NCI-H510A treated with DMSO at 0.1 percent for 48 hours (cell line): ENCODE measurements at regions not wholly inside any gene's neighbourhood (a gene's known extent, or its start where the extent isn't known, plus 50 kb on each side); places are given as distances from the start of the nearest gene placed in this dataset.
"Not testable (repeated sequence)": the region's sequence is repeated elsewhere in the genome, so short reads cannot be mapped to it uniquely, and the experiment has no call there.

Source experiments
- DNase-seq: peaks from one replicate; lab custom pipeline; 2025; lab: John Stamatoyannopoulos, UW

DNA sequence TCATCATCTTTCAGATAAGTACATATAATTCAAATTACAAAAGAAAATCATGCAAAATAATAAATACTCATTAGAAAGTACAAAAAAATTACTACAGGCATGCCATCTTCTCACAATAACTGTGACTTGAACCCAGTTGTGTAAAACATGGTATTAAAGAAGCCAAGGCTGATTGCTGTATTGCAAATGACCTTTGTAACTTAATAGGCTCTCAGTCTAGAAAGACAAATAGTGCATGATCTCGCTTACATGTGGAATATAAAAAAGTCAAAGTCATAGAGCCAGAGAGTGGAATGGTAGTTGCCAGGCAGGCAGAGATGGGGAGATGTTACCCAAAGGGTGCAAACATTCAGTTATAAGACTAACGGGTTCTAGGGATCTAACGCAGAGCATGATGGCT lies 626.1 kb downstream of the COL12A1 start:
- DNase-seq: peak; percentile 6

GRCh38 chr6:74579047-74579446 lies 626.8 kb downstream of the COL12A1 start:
- no peak for DNase-seq

- no peak for DNase-seq
Observed at GRCh38 chr6:74578339-74578738, 627.5 kb downstream of the COL12A1 start.

DNA sequence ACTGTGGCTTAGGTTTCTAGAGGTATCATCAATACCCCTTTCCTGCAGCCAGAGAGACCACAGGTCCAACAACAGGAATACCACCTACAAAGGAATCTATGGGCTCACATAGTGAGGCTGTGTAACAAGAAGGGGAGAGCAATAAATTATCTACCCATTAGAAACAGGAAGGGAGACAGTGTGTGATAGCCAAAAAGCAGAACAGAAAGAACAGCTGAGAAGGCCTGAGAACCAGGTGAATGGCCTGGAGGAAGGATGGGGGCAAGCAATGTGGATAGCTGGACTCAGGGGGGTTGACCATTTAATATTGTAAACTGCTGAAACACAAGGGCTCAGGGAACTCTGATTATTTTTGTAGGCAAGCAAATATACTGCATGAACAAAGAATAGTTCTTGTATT lies 628.2 kb downstream of the COL12A1 start:
- no peak for DNase-seq

- DNase-seq: no peak
Observed at GRCh38 chr6:74574794-74575193, 631.1 kb downstream of the COL12A1 start.

DNA sequence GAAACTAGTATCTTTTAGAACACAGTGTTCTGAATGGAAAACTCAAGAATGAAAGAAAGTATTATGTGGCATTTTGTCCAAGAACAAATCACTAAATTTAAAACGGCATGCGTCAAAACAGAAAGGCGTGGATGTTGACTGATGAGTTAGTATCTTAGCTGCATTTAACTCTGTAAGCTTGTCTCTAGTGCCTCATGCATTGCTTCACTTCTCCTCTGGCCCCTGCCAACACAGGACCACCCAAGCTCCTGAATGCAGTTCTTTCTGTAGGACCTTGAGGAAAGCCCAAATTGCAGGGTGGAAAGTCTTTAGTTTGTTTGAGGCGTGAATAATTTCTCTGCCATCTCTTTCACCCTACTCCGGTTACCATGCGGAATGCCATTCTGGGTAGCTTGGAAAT lies 632.2 kb downstream of the COL12A1 start:
- no peak for DNase-seq

DNA sequence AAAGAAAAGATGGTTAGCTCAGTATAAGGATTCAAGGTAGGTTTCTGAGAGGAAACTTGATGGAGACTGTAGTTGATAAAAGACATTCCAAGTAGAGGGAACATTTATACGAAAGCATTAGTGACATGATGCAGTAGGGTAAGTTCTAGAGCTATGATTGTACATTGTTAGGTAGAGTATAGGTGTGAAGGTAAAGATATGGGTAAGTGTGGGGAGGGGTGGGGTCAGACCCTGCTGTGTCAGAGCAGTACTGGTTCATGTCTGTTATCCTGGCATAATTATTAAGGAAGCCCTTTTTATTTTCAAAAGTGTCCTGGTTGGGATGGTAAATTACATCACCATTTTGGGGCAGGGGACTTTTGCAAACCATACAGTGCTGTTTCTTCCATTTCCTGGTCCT lies 635.8 kb downstream of the COL12A1 start:
- no peak for DNase-seq

- no peak for DNase-seq
Observed at GRCh38 chr6:74568861-74569260, 637.0 kb downstream of the COL12A1 start.

DNA sequence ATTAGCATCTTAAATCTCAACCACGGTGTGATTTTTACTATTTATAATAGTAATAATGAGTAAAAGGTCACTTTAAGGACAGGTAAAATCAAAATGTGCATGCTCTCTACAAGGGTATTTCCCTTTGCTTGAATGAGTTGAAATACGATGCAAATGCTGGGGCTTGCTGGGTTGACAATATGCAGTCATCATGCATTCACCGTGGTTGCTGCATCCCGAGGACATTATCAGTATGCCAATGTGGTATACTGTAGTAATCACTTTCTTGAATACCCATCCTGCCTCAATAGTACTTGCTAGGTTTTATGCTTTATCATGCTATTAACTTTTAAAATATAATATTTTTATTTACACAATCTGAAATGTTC lies 637.9 kb downstream of the COL12A1 start:
- DNase-seq: not testable (repeated sequence)

GRCh38 chr6:74567281-74567922 lies 638.5 kb downstream of the COL12A1 start:
- no peak for DNase-seq

DNA sequence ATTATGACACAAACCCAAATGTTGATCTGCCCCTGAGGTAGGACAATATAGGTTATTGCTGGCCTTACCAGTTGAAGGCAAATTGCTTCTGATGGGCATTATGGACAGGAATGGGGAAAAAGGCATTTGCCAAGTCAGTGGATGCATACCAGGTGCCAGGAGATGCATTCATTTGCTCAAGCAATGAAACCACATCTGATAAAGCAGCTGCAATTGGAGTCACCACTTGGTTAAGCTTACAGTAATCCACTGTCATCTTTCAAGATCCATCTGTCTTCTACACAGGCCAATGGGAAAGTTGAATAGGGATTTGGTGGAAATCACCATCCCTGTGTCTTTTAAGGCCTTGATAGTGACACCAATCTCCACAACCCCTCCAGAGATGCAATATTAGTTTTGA lies 648.6 kb downstream of the COL12A1 start:
- DNase-seq: no peak

GRCh38 chr6:74554041-74554440 lies 651.8 kb downstream of the COL12A1 start:
- DNase-seq: no peak

GRCh38 chr6:74551896-74552295 lies 654.0 kb downstream of the COL12A1 start:
- DNase-seq: no peak

DNA sequence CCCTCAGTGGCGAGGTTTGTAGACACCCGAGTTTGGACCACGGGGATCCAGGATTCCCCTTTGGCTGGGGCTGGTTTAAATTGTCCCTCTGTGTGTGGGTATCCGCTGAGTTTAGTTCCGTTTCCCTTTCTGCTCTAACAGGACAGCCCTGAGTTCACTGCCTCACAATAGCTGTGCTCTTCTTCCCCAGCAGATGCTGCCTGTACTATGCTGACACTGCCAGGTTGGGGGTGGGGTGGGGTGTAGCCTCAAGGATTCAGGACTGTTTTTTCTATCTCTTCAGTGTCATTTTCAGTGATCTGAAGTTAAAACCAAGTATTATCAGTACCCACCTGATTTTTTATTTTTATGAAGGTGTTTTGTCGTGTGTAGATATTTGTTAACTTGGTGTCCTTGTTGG lies 655.0 kb downstream of the COL12A1 start:
- no peak for DNase-seq

DNA sequence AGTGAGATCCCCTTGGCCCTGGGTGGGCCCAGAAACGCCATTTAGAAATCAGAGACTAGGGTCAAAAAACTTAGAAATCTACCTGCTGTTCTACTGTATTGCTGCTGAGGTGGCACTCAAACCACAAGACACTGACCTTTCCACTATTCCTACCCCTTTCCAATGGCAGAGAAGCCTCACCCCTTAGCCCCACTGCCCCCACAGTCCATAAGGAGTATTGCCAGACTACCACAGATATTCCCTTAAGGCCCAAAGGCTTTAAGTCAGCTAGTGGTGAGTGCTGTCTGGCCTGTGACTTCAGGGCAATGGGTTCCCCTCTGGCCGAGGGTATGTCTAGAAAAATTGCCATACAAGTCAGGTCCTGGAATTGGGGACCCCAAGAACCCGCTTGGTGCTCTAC lies 656.1 kb downstream of the COL12A1 start:
- no peak for DNase-seq

DNA sequence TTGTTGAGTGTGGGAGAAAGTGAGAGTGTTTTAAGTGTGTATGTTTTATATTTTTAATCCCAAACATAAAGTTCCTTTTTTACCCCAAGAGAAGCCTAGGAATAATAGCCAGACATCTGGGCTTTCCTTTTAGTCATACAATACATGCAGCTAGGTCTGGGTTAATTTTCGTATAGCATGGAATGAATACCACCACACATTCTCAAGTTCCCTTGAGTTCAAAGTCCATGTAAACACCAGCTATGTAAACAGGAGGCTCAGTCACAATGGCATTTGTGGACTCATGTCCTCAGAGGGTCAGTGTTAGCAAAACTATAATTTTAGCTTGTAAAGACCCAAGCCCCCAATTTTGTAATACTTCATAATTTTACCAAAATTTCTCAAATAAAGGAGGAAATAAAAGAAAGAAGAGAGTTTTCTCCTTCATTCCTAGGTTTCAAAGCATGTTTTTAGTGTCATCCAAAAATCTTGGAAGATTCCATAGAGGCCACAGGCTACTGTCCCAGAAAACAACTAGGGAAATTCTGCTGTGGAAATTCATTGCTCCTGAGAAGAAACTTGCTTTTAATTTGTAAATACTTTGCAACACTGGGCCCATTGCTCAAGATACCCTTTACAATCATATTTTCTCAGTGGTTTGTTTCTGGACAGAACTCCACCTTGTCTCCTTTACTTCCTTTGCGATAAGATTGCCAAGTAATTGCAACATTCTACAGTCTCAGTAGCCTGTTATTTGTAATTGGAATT lies 671.2 kb downstream of the COL12A1 start:
- no peak for DNase-seq

DNA sequence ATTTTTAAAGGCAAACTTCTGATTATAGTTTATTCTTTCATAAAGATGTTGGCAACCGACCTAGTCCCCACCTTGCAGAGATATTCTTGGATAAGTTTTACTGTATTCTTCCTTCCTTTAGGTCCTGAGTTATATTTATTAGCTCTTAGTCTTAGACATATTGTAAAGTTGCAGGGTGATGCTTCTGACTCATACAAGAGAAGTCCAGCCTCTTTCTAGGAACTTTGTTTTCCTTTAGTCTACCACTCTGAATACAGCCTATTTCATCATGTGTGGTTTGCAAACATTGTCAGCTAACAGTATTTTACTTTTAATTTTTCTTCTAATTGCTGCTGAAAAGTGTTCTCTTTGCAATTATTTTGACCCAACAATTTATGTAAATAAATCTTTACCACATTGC lies 686.7 kb downstream of the COL12A1 start:
- DNase-seq: no peak

- no peak for DNase-seq
Observed at GRCh38 chr6:74518035-74518434, 687.8 kb downstream of the COL12A1 start.

GRCh38 chr6:74510878-74511277 lies 695.0 kb downstream of the COL12A1 start:
- no peak for DNase-seq

- DNase-seq: no peak
Observed at GRCh38 chr6:74507649-74508048, 698.2 kb downstream of the COL12A1 start.

- no peak for DNase-seq
Observed at GRCh38 chr6:74505391-74505790, 700.5 kb downstream of the COL12A1 start.

DNA sequence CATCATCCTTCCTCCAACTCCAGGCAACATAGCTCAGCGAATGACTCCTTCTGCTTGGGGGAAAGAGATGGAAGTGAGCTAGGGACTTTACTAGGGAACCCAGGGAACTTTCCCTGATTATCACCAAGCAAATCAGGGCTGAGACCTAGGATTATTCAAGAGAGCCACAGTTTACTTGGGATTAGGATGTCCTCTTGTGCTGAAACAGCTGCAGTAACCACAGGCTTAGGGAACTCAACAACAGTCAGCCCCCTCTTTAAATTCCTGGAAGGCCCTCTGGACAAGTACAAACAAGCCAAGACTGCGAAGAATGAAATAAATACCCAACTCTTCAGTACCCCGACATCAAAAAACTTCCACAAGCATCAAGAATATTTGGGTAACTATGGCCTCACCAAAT lies 700.9 kb downstream of the COL12A1 start:
- no peak for DNase-seq

- no peak for DNase-seq
Observed at GRCh38 chr6:74492587-74492986, 713.3 kb downstream of the COL12A1 start.

- no peak for DNase-seq
Observed at GRCh38 chr6:74491844-74492374, 713.9 kb downstream of the COL12A1 start.
